ENCODE measurements at regions not wholly inside any gene's neighbourhood (a gene's known extent, or its start where the extent isn't known, plus 50 kb on each side); places are given as distances from the start of the nearest gene placed in this dataset.

GRCh38 chr7:21221130-21221529 lies 206.8 kb upstream of the SP4 start:
- DNase-seq (ENCODE audit: low read depth) (no peak), FAIRE-seq (peak; percentile 58)
- Histone ChIP-seq H3K27me3 (ENCODE audit: control insufficient read depth, insufficient read depth, low read length) (no peaks in the 10 kb centered on the region), H3K36me3 (ENCODE audit: control insufficient read depth, insufficient read depth, low read length) (no peaks in the 10 kb centered on the region), H3K4me3 (ENCODE audit: low read depth, low read length) (no peak overlapping the region)
- no peak for TF ChIP-seq CTCF (IDR thresholded peaks at IDR 0.05; ENCODE audit: insufficient read depth, low read length, severe bottlenecking)

- no peak for TF ChIP-seq CTCF (IDR thresholded peaks at IDR 0.05; ENCODE audit: insufficient read depth, low read length, severe bottlenecking)
- Histone ChIP-seq H3K4me3 (ENCODE audit: low read depth, low read length) (no peak overlapping the region), H3K36me3 (ENCODE audit: control insufficient read depth, insufficient read depth, low read length) (no peaks in the 10 kb centered on the region), H3K27me3 (ENCODE audit: control insufficient read depth, insufficient read depth, low read length) (peaks cover 3% of the 10 kb centered on the region)
- FAIRE-seq (no peak), DNase-seq (ENCODE audit: low read depth) (no peak)
Observed at GRCh38 chr7:21238400-21239116, 189.3 kb upstream of the SP4 start.

GRCh38 chr7:21243265-21243664 lies 184.6 kb upstream of the SP4 start:
- H3K36me3 ChIP-seq (ENCODE audit: control insufficient read depth, insufficient read depth, low read length) = no peaks in the 10 kb centered on the region
- H3K4me3 ChIP-seq (ENCODE audit: low read depth, low read length) = no peak overlapping the region
- H3K27me3 ChIP-seq (ENCODE audit: control insufficient read depth, insufficient read depth, low read length) = peaks cover 3% of the 10 kb centered on the region
- no peak for TF ChIP-seq CTCF (IDR thresholded peaks at IDR 0.05; ENCODE audit: insufficient read depth, low read length, severe bottlenecking)
- FAIRE-seq (no peak), DNase-seq (ENCODE audit: low read depth) (no peak)

- FAIRE-seq (no peak), DNase-seq (ENCODE audit: low read depth) (no peak)
- H3K36me3 ChIP-seq (ENCODE audit: control insufficient read depth, insufficient read depth, low read length) = no peaks in the 10 kb centered on the region
- H3K4me3 ChIP-seq (ENCODE audit: low read depth, low read length) = no peak overlapping the region
- no peak for TF ChIP-seq CTCF (IDR thresholded peaks at IDR 0.05; ENCODE audit: insufficient read depth, low read length, severe bottlenecking)
- peaks cover 4% of the 10 kb centered on the region for H3K27me3 ChIP-seq (ENCODE audit: control insufficient read depth, insufficient read depth, low read length)
Observed at GRCh38 chr7:21251151-21251800, 176.6 kb upstream of the SP4 start.

- Histone ChIP-seq H3K4me3 (ENCODE audit: low read depth, low read length) (no peak overlapping the region), H3K36me3 (ENCODE audit: control insufficient read depth, insufficient read depth, low read length) (no peaks in the 10 kb centered on the region), H3K27me3 (ENCODE audit: control insufficient read depth, insufficient read depth, low read length) (peaks cover 4% of the 10 kb centered on the region)
- peak; percentile 65 for DNase-seq (ENCODE audit: low read depth)
- no peak for FAIRE-seq
- peak; percentile 64 for TF ChIP-seq CTCF (IDR thresholded peaks at IDR 0.05; ENCODE audit: insufficient read depth, low read length, severe bottlenecking)
Observed at GRCh38 chr7:21253740-21254687, 173.9 kb upstream of the SP4 start.
